ENCODE measurements at regions not wholly inside any gene's neighbourhood (a gene's known extent, or its start where the extent isn't known, plus 50 kb on each side); places are given as distances from the start of the nearest gene placed in this dataset.

DNA sequence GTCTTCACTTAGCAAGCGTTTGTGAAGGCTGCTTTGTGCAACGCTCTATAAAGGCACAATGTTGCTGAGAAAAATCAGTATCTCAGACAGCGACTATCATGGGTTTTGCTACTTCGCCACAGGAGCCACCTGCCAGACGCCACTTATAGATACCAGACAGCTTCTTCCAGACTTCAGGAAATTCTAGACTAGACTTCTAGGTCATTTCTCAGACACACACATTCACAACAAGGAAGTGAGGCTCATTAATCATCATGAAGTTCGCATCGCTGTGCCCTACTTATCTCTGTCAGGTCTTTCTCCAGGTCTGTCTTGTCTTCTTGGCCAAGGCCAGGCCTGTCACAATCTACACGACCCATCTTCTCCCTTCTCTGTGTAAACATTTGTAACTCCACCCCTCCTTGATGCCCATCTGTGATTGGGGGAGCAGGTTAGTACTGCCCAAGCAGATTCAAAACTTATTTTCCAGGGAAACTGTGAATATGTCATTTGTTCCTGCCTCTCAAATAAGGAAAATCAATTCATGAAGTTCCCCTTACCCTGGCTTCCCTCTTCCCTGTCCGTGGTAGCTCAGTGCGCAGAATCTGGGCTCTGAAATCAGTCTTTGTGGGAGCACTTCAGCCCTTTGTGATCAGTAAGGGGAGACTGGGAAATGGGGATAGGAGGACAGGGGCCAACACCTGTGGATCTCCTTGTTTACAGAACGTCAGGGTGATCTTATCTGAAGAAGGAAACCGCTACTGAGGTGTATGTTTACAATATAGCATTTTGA, 115.5 kb downstream of the TNFAIP3 start (continued):
- TF ChIP-seq, protein P1, sequence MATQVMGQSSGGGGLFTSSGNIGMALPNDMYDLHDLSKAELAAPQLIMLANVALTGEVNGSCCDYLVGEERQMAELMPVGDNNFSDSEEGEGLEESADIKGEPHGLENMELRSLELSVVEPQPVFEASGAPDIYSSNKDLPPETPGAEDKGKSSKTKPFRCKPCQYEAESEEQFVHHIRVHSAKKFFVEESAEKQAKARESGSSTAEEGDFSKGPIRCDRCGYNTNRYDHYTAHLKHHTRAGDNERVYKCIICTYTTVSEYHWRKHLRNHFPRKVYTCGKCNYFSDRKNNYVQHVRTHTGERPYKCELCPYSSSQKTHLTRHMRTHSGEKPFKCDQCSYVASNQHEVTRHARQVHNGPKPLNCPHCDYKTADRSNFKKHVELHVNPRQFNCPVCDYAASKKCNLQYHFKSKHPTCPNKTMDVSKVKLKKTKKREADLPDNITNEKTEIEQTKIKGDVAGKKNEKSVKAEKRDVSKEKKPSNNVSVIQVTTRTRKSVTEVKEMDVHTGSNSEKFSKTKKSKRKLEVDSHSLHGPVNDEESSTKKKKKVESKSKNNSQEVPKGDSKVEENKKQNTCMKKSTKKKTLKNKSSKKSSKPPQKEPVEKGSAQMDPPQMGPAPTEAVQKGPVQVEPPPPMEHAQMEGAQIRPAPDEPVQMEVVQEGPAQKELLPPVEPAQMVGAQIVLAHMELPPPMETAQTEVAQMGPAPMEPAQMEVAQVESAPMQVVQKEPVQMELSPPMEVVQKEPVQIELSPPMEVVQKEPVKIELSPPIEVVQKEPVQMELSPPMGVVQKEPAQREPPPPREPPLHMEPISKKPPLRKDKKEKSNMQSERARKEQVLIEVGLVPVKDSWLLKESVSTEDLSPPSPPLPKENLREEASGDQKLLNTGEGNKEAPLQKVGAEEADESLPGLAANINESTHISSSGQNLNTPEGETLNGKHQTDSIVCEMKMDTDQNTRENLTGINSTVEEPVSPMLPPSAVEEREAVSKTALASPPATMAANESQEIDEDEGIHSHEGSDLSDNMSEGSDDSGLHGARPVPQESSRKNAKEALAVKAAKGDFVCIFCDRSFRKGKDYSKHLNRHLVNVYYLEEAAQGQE (IDR thresholded peaks at IDR 0.05; ENCODE audit: unreplicated experiment) = no peak
- no peak for TF ChIP-seq JUNB (IDR thresholded peaks at IDR 0.05; ENCODE audit: unreplicated experiment)
- TF ChIP-seq ZNF331 (CRISPR knock-in tag; IDR thresholded peaks at IDR 0.05; ENCODE audit: low read depth) = no peak

DNA sequence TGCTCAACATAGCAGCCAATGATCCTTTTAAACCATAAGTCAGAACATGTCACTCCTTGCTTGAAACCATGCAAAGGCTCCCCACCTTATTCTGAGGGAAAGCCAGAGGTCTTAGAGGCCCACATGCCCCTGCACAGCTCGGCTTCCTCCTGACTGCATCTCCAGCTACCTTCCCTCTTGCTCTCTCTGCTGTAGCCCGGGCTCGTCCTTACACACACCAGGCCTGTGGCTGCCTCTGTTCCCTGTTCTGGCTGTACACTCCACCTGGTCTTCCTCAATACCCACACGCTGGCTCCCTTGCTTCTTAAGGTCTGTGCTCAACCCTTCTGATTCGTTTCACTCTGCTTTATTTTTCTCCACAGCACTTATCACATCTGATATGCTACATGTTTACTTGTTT, 116.2 kb downstream of the TNFAIP3 start:
- Histone ChIP-seq H3K79me2 (replicated peaks; ENCODE audit: insufficient read depth) (no peaks in the 10 kb centered on the region), H3K27ac (ENCODE audit: low read depth) (no peak overlapping the region), H4K20me1 (replicated peaks; ENCODE audit: insufficient read depth) (no peaks in the 10 kb centered on the region), H3K4me2 (no peak overlapping the region), H3F3A (replicated peaks; ENCODE audit: low read depth) (no peaks in the 10 kb centered on the region), H3K36me3 (ENCODE audit: insufficient read depth) (no peaks in the 10 kb centered on the region), H3K4me3 (no peak overlapping the region), H2AFZ (no peak overlapping the region), H3K4me1 (ENCODE audit: insufficient read depth) (no peaks in the 10 kb centered on the region), H3K27me3 (ENCODE audit: insufficient read depth) (no peaks in the 10 kb centered on the region), H3K9me2 (ENCODE audit: insufficient read depth) (0 out of 2 replicates have a peak, but pooled peaks cover 2% of the 10 kb centered on the region)
- no peak for ATAC-seq
- DNase-seq (ENCODE audit: low spot score) = no peak
- no peak overlapping the region for H3K4me3 Mint-ChIP-seq
- no peaks in the 10 kb centered on the region for H3K36me3 Mint-ChIP-seq (ENCODE audit: low read depth)
- H3K27me3 Mint-ChIP-seq (ENCODE audit: insufficient read depth, low read depth, poor library complexity) = peaks cover 2% of the 10 kb centered on the region
- no peaks in the 10 kb centered on the region for H3K4me1 Mint-ChIP-seq
- H3K9me3 Mint-ChIP-seq = peaks cover 2% of the 10 kb centered on the region; the same call in 1 of the 3 replicates
- H3K27ac Mint-ChIP-seq = no peak overlapping the region
- TF ChIP-seq STAT1 (IDR thresholded peaks at IDR 0.05; ENCODE audit: unreplicated experiment) (no peak), NANOG (IDR thresholded peaks at IDR 0.05; ENCODE audit: borderline replicate concordance) (no peak), ZNF462 (CRISPR knock-in tag; IDR thresholded peaks at IDR 0.05) (no peak), EZH2 (IDR thresholded peaks at IDR 0.05; ENCODE audit: low read depth, unreplicated experiment) (no peak), POLR2AphosphoS5 (IDR thresholded peaks at IDR 0.05; ENCODE audit: low read depth) (no peak)
- TF ChIP-seq, protein P2, sequence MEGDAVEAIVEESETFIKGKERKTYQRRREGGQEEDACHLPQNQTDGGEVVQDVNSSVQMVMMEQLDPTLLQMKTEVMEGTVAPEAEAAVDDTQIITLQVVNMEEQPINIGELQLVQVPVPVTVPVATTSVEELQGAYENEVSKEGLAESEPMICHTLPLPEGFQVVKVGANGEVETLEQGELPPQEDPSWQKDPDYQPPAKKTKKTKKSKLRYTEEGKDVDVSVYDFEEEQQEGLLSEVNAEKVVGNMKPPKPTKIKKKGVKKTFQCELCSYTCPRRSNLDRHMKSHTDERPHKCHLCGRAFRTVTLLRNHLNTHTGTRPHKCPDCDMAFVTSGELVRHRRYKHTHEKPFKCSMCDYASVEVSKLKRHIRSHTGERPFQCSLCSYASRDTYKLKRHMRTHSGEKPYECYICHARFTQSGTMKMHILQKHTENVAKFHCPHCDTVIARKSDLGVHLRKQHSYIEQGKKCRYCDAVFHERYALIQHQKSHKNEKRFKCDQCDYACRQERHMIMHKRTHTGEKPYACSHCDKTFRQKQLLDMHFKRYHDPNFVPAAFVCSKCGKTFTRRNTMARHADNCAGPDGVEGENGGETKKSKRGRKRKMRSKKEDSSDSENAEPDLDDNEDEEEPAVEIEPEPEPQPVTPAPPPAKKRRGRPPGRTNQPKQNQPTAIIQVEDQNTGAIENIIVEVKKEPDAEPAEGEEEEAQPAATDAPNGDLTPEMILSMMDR (conservative IDR thresholded peaks at IDR 0.05; ENCODE audit: low read depth in 2 of 2) = no peak
- TF ChIP-seq, protein P1 (IDR thresholded peaks at IDR 0.05; ENCODE audit: unreplicated experiment) = no peak
